ENCODE measurements at regions not wholly inside any gene's neighbourhood (a gene's known extent, or its start where the extent isn't known, plus 50 kb on each side); places are given as distances from the start of the nearest gene placed in this dataset.

DNA sequence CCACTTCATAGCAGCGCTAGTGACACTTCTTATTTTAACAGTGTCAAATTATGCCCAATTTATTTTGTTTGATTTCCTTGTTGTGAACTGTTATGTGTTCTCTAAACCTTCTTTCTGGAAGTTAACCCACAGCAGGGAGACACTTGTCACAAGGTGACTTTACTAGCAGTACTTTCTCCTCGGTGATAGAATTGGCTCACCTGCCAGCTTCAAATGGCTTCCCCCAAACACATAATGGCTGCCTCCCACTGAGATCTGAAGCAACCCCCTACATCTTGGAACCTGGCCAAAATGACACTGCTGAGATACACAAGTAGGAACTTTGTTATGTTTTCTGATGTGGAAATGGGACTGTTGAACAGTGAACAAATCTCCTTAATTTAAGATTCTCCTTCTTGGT, 238.8 kb upstream of the DPH6 start:
- Histone ChIP-seq H3K56ac (ENCODE audit: extremely low read depth, insufficient read depth, low read length) (no peak overlapping the region), H3K18ac (ENCODE audit: low read depth, low read length) (no peak overlapping the region), H3K4ac (ENCODE audit: low read depth, low read length) (no peak overlapping the region), H3K9me1 (ENCODE audit: insufficient read depth, low read length) (peaks cover 2% of the 10 kb centered on the region; the same call in 1 of the 2 replicates), H3K14ac (replicated peaks; ENCODE audit: low read depth, low read length) (peak overlapping the region; percentile 35; the same call in 1 of the 2 replicates), H2BK20ac (ENCODE audit: low read depth, low read length) (no peak overlapping the region), H4K8ac (ENCODE audit: low read depth in 2 of 2, low read length in 2 of 2) (no peak overlapping the region), H3K79me1 (ENCODE audit: low read depth in 1 of 2, low read length in 2 of 2) (no peaks in the 10 kb centered on the region), H3K23ac (ENCODE audit: low read depth, low read length) (no peak overlapping the region), H2AFZ (replicated peaks; ENCODE audit: low read length, poor library complexity) (no peak overlapping the region), H2BK5ac (ENCODE audit: low read depth, low read length, poor library complexity, severe bottlenecking) (no peak overlapping the region), H2AK9ac (replicated peaks; ENCODE audit: low read depth, low read length, poor library complexity) (no peak overlapping the region), H3K27me3 (ENCODE audit: control insufficient read depth, insufficient read depth, low read length) (no peaks in the 10 kb centered on the region; the same call in 1 of the 2 replicates), H3K27ac (ENCODE audit: insufficient read depth, low read length) (no peak overlapping the region), H4K5ac (ENCODE audit: low read depth, low read length) (no peak overlapping the region), H3K4me3 (ENCODE audit: insufficient read depth, low read depth, low read length) (no peak overlapping the region), H3K4me2 (ENCODE audit: low read depth, low read length) (no peak overlapping the region), H4K20me1 (ENCODE audit: insufficient read depth, low read length) (no peaks in the 10 kb centered on the region), H3K36me3 (ENCODE audit: control insufficient read depth, insufficient read depth, low read length) (no peaks in the 10 kb centered on the region), H2BK15ac (ENCODE audit: low read depth, low read length) (no peak overlapping the region), H2AK5ac (ENCODE audit: low read depth, low read length) (no peak overlapping the region), H3K4me1 (ENCODE audit: control insufficient read depth, insufficient read depth, low read length) (no peaks in the 10 kb centered on the region), H3K9me3 (ENCODE audit: control insufficient read depth, insufficient read depth, low read length) (no peaks in the 10 kb centered on the region), H2BK120ac (ENCODE audit: low read depth, low read length) (no peak overlapping the region), H3K9ac (ENCODE audit: low read depth, low read length) (no peak overlapping the region), H4K91ac (ENCODE audit: insufficient read depth, low read depth, low read length) (no peak overlapping the region)
- in situ Hi-C loops (cut with MboI; ENCODE audit: low sequenced_read_pairs) = no loop called here
- no TSS peak for BruUV-seq (replicated peaks)
- intact Hi-C loops (cut with micrococcal nuclease) = no loop called here
- TF ChIP-seq SMC3 (IDR thresholded peaks at IDR 0.05; ENCODE audit: low read depth, low read length) (no peak), CEBPB (IDR thresholded peaks at IDR 0.05; ENCODE audit: low read depth, low read length) (no peak), RFX5 (IDR thresholded peaks at IDR 0.05; ENCODE audit: low read depth, low read length) (no peak), CHD1 (IDR thresholded peaks at IDR 0.05; ENCODE audit: low read depth, low read length) (no peak), NFE2L2 (IDR thresholded peaks at IDR 0.05; ENCODE audit: low read depth, low read length) (no peak), BHLHE40 (IDR thresholded peaks at IDR 0.05; ENCODE audit: low read depth, low read length) (no peak)
- TF ChIP-seq, protein P1, sequence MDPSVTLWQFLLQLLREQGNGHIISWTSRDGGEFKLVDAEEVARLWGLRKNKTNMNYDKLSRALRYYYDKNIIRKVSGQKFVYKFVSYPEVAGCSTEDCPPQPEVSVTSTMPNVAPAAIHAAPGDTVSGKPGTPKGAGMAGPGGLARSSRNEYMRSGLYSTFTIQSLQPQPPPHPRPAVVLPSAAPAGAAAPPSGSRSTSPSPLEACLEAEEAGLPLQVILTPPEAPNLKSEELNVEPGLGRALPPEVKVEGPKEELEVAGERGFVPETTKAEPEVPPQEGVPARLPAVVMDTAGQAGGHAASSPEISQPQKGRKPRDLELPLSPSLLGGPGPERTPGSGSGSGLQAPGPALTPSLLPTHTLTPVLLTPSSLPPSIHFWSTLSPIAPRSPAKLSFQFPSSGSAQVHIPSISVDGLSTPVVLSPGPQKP (IDR thresholded peaks at IDR 0.05; ENCODE audit: borderline replicate concordance, low read depth, low read length) = no peak
- dilution Hi-C loops (cut with HindIII; ENCODE audit: low sequenced_read_pairs, unreplicated experiment) = no loop called here
- ChIA-PET POLR2A (ENCODE audit: unreplicated experiment) (no interaction called here), CTCF (no interaction called here)
- DNase-seq = no peak
- no peak for ATAC-seq (ENCODE audit: low read depth)
- no CpG with 5 or more reads among the region's 2 CpGs for WGBS, 2 experiments (ENCODE audit: extremely low coverage in 2 of 2, insufficient read length in 1 of 2)

All from IMR-90 (cell line).